ENCODE measurements at regions not wholly inside any gene's neighbourhood (a gene's known extent, or its start where the extent isn't known, plus 50 kb on each side); places are given as distances from the start of the nearest gene placed in this dataset.

DNA sequence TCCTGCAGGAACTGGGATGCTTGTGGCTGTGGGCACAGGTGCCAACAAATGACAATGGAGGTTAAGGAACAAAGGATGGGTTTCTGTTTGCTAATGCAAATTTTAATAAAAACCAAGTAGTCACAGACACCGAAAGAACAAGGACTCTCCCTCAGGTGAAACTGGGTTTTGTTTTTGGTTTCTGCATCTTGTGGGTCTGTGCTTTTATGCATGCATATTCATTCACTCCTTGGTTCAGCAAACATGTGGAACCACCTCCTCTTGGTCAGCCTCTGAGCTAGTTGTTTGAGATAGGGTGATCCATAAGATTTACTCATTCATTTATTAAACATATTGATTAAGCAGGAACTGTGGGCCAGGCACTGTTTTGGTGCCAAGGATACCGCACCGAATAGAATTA, 381.9 kb downstream of the CDK5RAP2 start:
- H3K4me1 ChIP-seq (replicated peaks), result no peaks in the 10 kb centered on the region
- no peaks in the 10 kb centered on the region for H3K27me3 ChIP-seq (replicated peaks; ENCODE audit: insufficient read depth)
- H3K4me3 ChIP-seq, result no peak overlapping the region
- TF ChIP-seq, protein P1, sequence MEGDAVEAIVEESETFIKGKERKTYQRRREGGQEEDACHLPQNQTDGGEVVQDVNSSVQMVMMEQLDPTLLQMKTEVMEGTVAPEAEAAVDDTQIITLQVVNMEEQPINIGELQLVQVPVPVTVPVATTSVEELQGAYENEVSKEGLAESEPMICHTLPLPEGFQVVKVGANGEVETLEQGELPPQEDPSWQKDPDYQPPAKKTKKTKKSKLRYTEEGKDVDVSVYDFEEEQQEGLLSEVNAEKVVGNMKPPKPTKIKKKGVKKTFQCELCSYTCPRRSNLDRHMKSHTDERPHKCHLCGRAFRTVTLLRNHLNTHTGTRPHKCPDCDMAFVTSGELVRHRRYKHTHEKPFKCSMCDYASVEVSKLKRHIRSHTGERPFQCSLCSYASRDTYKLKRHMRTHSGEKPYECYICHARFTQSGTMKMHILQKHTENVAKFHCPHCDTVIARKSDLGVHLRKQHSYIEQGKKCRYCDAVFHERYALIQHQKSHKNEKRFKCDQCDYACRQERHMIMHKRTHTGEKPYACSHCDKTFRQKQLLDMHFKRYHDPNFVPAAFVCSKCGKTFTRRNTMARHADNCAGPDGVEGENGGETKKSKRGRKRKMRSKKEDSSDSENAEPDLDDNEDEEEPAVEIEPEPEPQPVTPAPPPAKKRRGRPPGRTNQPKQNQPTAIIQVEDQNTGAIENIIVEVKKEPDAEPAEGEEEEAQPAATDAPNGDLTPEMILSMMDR (IDR thresholded peaks at IDR 0.05), result no peak
- TF ChIP-seq POLR2AphosphoS5 (IDR thresholded peaks at IDR 0.05) (no peak), POLR2A (IDR thresholded peaks at IDR 0.05) (no peak)
- H3K9me3 ChIP-seq, result no peaks in the 10 kb centered on the region
- DNase-seq (ENCODE audit: low spot score), result no peak
- no peak overlapping the region for H3K27ac ChIP-seq
- no peaks in the 10 kb centered on the region for H3K36me3 ChIP-seq
- intact Hi-C loops (cut with DNase I), result no loop called here
- 65% methylated on average over 3 of the region's 3 CpGs for WGBS

DNA sequence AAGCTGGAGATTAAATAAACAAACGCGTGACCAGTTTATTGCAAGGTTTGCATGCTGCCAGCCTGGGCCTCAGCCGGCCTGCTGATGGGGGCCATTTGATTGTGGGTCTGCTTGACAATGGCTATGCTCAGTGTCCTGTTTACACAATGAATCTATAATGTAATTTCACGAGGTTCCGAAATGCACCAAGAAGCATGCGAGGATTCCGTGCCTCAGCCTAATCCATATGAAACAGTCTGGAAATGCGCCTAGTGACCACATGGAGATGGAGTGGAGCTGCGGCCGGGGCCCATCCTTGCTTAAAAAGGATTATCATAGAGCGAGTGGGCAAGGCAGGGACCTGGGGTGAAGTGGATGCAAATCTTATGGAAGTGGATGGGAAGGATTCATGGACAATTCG, 382.4 kb downstream of the CDK5RAP2 start:
- H3K4me3 ChIP-seq, result no peak overlapping the region
- no peak for TF ChIP-seq POLR2AphosphoS5 (IDR thresholded peaks at IDR 0.05)
- TF ChIP-seq POLR2A (IDR thresholded peaks at IDR 0.05), result no peak
- TF ChIP-seq, protein P1 (IDR thresholded peaks at IDR 0.05), result no peak
- H3K27ac ChIP-seq, result no peak overlapping the region
- intact Hi-C loops (cut with DNase I), result no loop called here
- H3K27me3 ChIP-seq (replicated peaks; ENCODE audit: insufficient read depth), result no peaks in the 10 kb centered on the region
- DNase-seq (ENCODE audit: low spot score), result no peak
- H3K36me3 ChIP-seq, result no peaks in the 10 kb centered on the region
- H3K9me3 ChIP-seq, result no peaks in the 10 kb centered on the region
- H3K4me1 ChIP-seq (replicated peaks), result no peaks in the 10 kb centered on the region
- 37% methylated on average over 12 of the region's 12 CpGs for whole genome bisulfite sequencing

DNA sequence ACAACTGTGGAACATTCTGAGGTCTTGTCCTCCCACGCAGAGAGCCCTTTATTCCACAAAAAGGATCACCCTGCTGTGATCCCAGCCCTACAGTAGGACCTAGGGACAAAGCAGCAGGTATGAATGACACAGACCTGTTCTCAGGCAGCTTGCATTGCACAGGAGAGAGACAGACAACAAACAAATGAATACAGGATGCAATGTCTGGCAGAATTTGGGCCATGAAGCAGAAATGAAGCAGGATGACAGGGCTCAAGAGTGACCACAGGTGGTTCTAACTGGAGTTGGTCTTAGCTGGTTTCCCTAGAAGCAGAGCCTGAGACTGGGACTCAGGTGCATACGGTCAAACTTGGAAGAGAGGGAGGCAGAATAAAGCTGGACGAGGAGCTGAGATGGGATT, 388.8 kb downstream of the CDK5RAP2 start:
- no peak for TF ChIP-seq POLR2A (IDR thresholded peaks at IDR 0.05)
- TF ChIP-seq, protein P1 (IDR thresholded peaks at IDR 0.05), result no peak
- TF ChIP-seq POLR2AphosphoS5 (IDR thresholded peaks at IDR 0.05), result no peak
- Histone ChIP-seq H3K4me1 (replicated peaks) (no peaks in the 10 kb centered on the region), H3K27me3 (replicated peaks; ENCODE audit: insufficient read depth) (no peaks in the 10 kb centered on the region), H3K4me3 (no peak overlapping the region), H3K36me3 (no peaks in the 10 kb centered on the region), H3K27ac (no peak overlapping the region), H3K9me3 (no peaks in the 10 kb centered on the region)
- 69% methylated on average over 3 of the region's 3 CpGs for WGBS
- intact Hi-C loops (cut with DNase I), result no loop called here
- no peak for DNase-seq (ENCODE audit: low spot score)

DNA sequence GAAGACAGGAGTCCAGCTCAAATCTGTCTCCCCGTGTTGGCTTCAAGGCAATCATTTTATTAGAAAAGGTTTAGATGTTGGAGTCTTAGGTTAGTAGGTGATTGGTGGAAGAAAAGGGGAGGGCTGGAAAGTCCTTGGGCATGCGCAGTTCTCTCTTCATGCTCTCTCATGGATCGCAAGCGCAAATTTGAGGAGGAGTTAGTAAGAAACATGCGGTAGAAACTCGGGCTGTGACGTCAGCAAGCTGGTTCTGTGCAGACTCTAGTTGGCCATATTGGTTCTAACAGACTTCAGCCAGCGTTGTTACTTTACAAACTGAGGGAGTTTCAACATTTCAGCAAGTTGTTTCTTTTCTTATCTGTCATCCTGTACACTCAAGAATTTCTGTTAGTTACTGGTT, 392.2 kb downstream of the CDK5RAP2 start:
- intact Hi-C loops (cut with DNase I), result no loop called here
- no peaks in the 10 kb centered on the region for H3K4me1 ChIP-seq (replicated peaks)
- no peaks in the 10 kb centered on the region for H3K9me3 ChIP-seq
- WGBS, result 73% methylated on average over 8 of the region's 8 CpGs
- no peak overlapping the region for H3K4me3 ChIP-seq
- H3K27me3 ChIP-seq (replicated peaks; ENCODE audit: insufficient read depth), result no peaks in the 10 kb centered on the region
- TF ChIP-seq, protein P1 (IDR thresholded peaks at IDR 0.05), result no peak
- TF ChIP-seq POLR2A (IDR thresholded peaks at IDR 0.05) (no peak), POLR2AphosphoS5 (IDR thresholded peaks at IDR 0.05) (no peak)
- no peak overlapping the region for H3K27ac ChIP-seq
- DNase-seq (ENCODE audit: low spot score), result no peak
- H3K36me3 ChIP-seq, result no peaks in the 10 kb centered on the region

DNA sequence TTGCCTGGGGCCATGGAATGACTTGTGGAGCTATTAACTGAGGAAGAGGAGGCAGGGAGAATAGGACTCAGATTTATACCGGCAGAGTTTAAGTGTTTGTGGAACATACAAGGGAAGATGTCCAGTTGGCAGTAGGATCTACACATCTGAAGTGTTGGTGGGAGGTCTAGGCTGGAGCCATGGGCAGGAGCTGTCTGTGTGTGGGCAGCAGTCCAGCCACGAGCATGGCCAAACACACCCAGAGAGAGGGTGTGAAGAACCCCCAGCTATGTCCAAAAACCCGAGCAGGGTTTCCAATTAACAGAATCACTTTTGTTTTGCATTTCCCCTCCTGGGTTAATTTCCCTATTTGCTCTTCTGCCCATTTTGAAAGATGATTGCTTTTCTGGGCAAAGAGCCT, 393.7 kb downstream of the CDK5RAP2 start:
- TF ChIP-seq POLR2A (IDR thresholded peaks at IDR 0.05), result no peak
- TF ChIP-seq, protein P1 (IDR thresholded peaks at IDR 0.05), result no peak
- TF ChIP-seq POLR2AphosphoS5 (IDR thresholded peaks at IDR 0.05), result no peak
- WGBS, result 25% methylated on average over 3 of the region's 3 CpGs
- intact Hi-C loops (cut with DNase I), result no loop called here
- Histone ChIP-seq H3K9me3 (no peaks in the 10 kb centered on the region), H3K27me3 (replicated peaks; ENCODE audit: insufficient read depth) (no peaks in the 10 kb centered on the region), H3K4me1 (replicated peaks) (no peaks in the 10 kb centered on the region), H3K4me3 (no peak overlapping the region), H3K27ac (no peak overlapping the region), H3K36me3 (no peaks in the 10 kb centered on the region)
- DNase-seq (ENCODE audit: low spot score), result no peak
